Peyer's patch (tissue), 4 donors: ENCODE measurements at regions not wholly inside any gene's neighbourhood (a gene's known extent, or its start where the extent isn't known, plus 50 kb on each side); places are given as distances from the start of the nearest gene placed in this dataset.
A peak's percentile ranks its signal among the peaks of the same experiment; 100 is the strongest.

Experiments
- DNase-seq, 3 donors: peaks; one replicate each; pipeline ENCODE4 v3.0.0-alpha.2; 2017 to 2019
- H3K27ac ChIP-seq, 4 donors: fragments of 200-600 bp; sonication (generic); one replicate each; pipeline ENCODE4 v1.5.1; 2016 to 2019
- H3K27me3 ChIP-seq, 2 donors: fragments of 200-600 bp; sonication (generic); one replicate each; pipeline ENCODE4 v1.5.1; 2019
- H3K36me3 ChIP-seq, 3 donors: fragments of 200-600 bp; sonication (generic); one replicate each; pipeline ENCODE4 v1.5.1; 2016 to 2019
- H3K4me1 ChIP-seq, 4 donors: fragments of 200-600 bp; sonication (generic); one replicate each; pipeline ENCODE4 v1.5.1; 2016 to 2019
- H3K4me3 ChIP-seq, 4 donors: fragments of 200-600 bp; sonication (generic); 1 replicate in 3 of 4; 2 replicates in 1 of 4; pipeline ENCODE4 v1.5.1; 2016 to 2019; ENCODE audit warnings: mild to moderate bottlenecking in 1 of 4
- H3K9me3 ChIP-seq, 4 donors: fragments of 200-600 bp; sonication (generic); one replicate each; pipeline ENCODE4 v1.5.1; 2016 to 2019; ENCODE audit warnings: mild to moderate bottlenecking in 1 of 4
- CTCF ChIP-seq, 6 experiments: fragments of 450-650 bp in 4 of 6; fragments of 200-600 bp in 2 of 6; sonication (generic) in 1 of 6; IDR thresholded peaks; one replicate each; pipeline ENCODE4 v1.5.1; 2017 to 2019; ENCODE audit warnings: antibody characterized with exemption in 6 of 6, mild to moderate bottlenecking in 3 of 6, moderate library complexity in 1 of 6
- POLR2A ChIP-seq, 2 donors: fragments of 450-650 bp; IDR thresholded peaks; one replicate each; pipeline ENCODE4 v1.5.1; 2017; ENCODE audit warnings: antibody characterized with exemption in 2 of 2, mild to moderate bottlenecking in 2 of 2, moderate library complexity in 2 of 2

- H3K36me3 ChIP-seq = no peaks in the 10 kb centered on the region
- H3K27ac ChIP-seq = no peak overlapping the region
- H3K4me1 ChIP-seq = peaks cover 0 to 15% (median 0%) of the 10 kb centered on the region in 4 donors
- DNase-seq = no peak
- no peak overlapping the region for H3K4me3 ChIP-seq
- no peaks in the 10 kb centered on the region for H3K9me3 ChIP-seq
- TF ChIP-seq POLR2A (IDR thresholded peaks at IDR 0.05) = no peak
- H3K27me3 ChIP-seq = no peaks in the 10 kb centered on the region
These were observed 85.3 kb upstream of the GSE1 start for GRCh38 chr16:85527767-85528297.

GRCh38 chr16:85528528-85529387 lies 84.4 kb upstream of the GSE1 start:
- Histone ChIP-seq H3K27ac (no peak overlapping the region), H3K4me3 (no peak overlapping the region), H3K36me3 (no peaks in the 10 kb centered on the region), H3K4me1 (peaks cover 0 to 6% (median 0%) of the 10 kb centered on the region in 4 donors), H3K9me3 (no peaks in the 10 kb centered on the region), H3K27me3 (no peaks in the 10 kb centered on the region)
- peak in 1 of 3 donors; percentile 65 for DNase-seq
- TF ChIP-seq POLR2A (IDR thresholded peaks at IDR 0.05) (no peak), CTCF (IDR thresholded peaks at IDR 0.05) (peak in 4 of 6 experiments; percentile 40 to 52 (median 47))

- H3K27me3 ChIP-seq = no peaks in the 10 kb centered on the region
- TF ChIP-seq POLR2A (IDR thresholded peaks at IDR 0.05) (no peak), CTCF (IDR thresholded peaks at IDR 0.05) (peak in 1 of 6 experiments; percentile 3)
- no peak for DNase-seq
- H3K4me1 ChIP-seq = no peaks in the 10 kb centered on the region
- no peaks in the 10 kb centered on the region for H3K9me3 ChIP-seq
- H3K27ac ChIP-seq = no peak overlapping the region
- no peak overlapping the region for H3K4me3 ChIP-seq
- H3K36me3 ChIP-seq = no peaks in the 10 kb centered on the region
These were observed 83.4 kb upstream of the GSE1 start for GRCh38 chr16:85529489-85530369.

GRCh38 chr16:85530370-85530739 lies 82.8 kb upstream of the GSE1 start:
- Histone ChIP-seq H3K4me3 (no peak overlapping the region), H3K9me3 (no peaks in the 10 kb centered on the region), H3K27ac (no peak overlapping the region), H3K27me3 (no peaks in the 10 kb centered on the region), H3K4me1 (peaks cover 0 to 6% (median 0%) of the 10 kb centered on the region in 4 donors), H3K36me3 (no peaks in the 10 kb centered on the region)
- DNase-seq = no peak
- TF ChIP-seq POLR2A (IDR thresholded peaks at IDR 0.05) (no peak), CTCF (IDR thresholded peaks at IDR 0.05) (no peak)

GRCh38 chr16:85531516-85531915 lies 81.6 kb upstream of the GSE1 start:
- TF ChIP-seq POLR2A (IDR thresholded peaks at IDR 0.05) = no peak
- no peak for TF ChIP-seq CTCF (IDR thresholded peaks at IDR 0.05)
- no peaks in the 10 kb centered on the region for H3K27me3 ChIP-seq
- H3K36me3 ChIP-seq = no peaks in the 10 kb centered on the region
- H3K4me3 ChIP-seq = no peak overlapping the region
- DNase-seq = no peak
- no peak overlapping the region for H3K27ac ChIP-seq
- H3K4me1 ChIP-seq = peaks cover 0 to 18% (median 0%) of the 10 kb centered on the region in 4 donors
- H3K9me3 ChIP-seq = no peaks in the 10 kb centered on the region
